ENCODE measurements at regions not wholly inside any gene's neighbourhood (a gene's known extent, or its start where the extent isn't known, plus 50 kb on each side); places are given as distances from the start of the nearest gene placed in this dataset.
"Not testable (repeated sequence)": the region's sequence is repeated elsewhere in the genome, so short reads cannot be mapped to it uniquely, and the experiment has no call there.

DNA sequence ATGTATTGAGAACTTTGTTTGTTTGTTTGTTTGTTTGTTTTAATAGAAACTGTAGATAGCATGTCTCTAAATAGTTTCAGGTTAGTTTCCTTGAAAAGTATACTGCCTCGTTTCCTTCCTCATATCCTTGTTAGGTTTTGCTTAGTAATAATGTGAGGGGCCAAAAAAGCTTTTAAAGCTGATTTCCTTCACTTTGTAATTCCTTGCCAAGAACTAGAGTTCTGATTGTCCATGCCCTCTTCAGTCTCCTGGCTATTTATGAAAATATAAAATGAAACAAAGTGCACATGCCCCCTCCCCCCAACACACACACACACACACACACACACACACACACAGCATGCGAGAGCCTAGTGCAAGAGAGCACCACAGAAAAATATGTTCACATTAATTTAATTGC lies 115.8 kb downstream of the FZD1 start:
- no peaks in the 10 kb centered on the region for H3K36me3 ChIP-seq
- H3K9me3 ChIP-seq, result no peaks in the 10 kb centered on the region
- no peaks in the 10 kb centered on the region for H3K4me1 ChIP-seq
- peak in 1 of 2 donors; percentile 64 for DNase-seq
- TF ChIP-seq POLR2A (IDR thresholded peaks at IDR 0.05) (no peak), EP300 (IDR thresholded peaks at IDR 0.05) (no peak), POLR2AphosphoS5 (IDR thresholded peaks at IDR 0.05) (no peak), CTCF (IDR thresholded peaks at IDR 0.05) (no peak)
- no peak overlapping the region for H3K27ac ChIP-seq
- no peak overlapping the region for H3K4me3 ChIP-seq
- H3K27me3 ChIP-seq, result no peaks in the 10 kb centered on the region
- intact Hi-C loops (cut with DNase I; ENCODE audit: low total_unique reads), result no loop called here
- WGBS, 5 donors, result 34 to 45% (median 38%) methylated on average over 2 of the region's 2 CpGs

DNA sequence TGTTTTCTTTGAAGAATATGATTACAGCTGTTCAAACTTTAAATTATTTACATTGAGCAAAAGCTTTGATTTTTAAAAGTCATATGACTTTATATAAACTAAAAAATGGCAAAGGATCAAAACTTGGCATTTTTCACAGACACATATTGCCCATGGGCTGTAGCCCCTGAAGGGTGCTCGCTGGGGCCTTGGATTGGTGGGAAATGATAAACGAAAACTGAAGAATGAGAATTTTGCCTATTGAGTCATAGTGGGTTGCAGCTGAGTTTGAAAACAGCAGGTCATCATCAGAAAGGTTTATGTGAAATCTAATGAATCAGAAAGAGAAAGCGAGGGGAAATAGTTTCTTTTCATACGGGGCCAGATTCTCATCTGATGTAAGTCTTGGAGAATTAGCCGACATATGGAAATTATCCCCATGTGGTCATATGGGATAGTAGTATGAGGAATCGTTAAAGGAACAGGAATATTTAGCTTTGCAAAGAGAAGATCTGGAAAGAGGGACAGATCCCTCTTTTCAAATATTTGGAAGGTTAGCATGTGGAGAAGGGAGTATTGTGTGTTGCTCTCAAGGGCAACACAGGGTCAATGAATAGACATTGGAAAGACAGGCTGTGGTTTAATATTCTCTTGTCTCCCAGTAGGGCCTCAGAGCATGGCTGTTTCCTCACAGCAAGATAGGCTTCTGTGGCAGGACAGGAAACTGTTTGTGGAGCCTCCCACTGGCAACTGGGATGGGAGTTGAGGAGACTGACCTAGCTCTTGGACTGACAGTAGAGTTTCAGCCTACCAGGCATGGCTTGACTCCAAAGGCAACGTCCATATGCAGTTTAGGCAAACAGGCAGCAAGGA lies 119.0 kb downstream of the FZD1 start:
- H3K4me1 ChIP-seq, result no peaks in the 10 kb centered on the region
- TF ChIP-seq EP300 (IDR thresholded peaks at IDR 0.05), result no peak
- TF ChIP-seq POLR2AphosphoS5 (IDR thresholded peaks at IDR 0.05), result no peak
- no peak for TF ChIP-seq POLR2A (IDR thresholded peaks at IDR 0.05)
- no peak for TF ChIP-seq CTCF (IDR thresholded peaks at IDR 0.05)
- intact Hi-C loops (cut with DNase I; ENCODE audit: low total_unique reads), result no loop called here
- WGBS, 5 donors, result 67 to 77% (median 73%) methylated on average over 7 of the region's 7 CpGs
- no peaks in the 10 kb centered on the region for H3K27me3 ChIP-seq
- no peaks in the 10 kb centered on the region for H3K36me3 ChIP-seq
- no peak overlapping the region for H3K4me3 ChIP-seq
- DNase-seq, result peak in 1 of 2 donors; percentile 73
- no peak overlapping the region for H3K27ac ChIP-seq
- H3K9me3 ChIP-seq, result no peaks in the 10 kb centered on the region

DNA sequence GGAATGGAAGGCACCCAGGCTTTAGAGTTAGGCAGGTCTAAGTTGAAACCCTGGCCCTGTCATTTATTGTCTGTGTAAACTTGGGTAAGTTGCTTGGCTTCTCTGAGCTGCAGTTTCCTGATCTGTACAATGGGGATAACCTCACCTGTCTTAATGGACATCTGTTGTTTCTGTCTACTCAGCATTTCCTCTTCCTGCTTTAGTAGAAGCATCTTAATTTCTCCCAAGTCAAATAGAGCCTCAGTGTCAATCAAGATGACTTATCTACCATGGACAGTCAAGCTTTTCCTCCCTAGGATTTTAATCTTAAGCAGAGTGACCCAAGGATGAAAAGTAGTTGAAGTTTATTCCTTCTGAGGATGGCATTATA lies 119.7 kb downstream of the FZD1 start:
- H3K4me3 ChIP-seq, result no peak overlapping the region
- peak in 1 of 2 donors; percentile 0 for DNase-seq
- no peaks in the 10 kb centered on the region for H3K36me3 ChIP-seq
- H3K9me3 ChIP-seq, result no peaks in the 10 kb centered on the region
- H3K27me3 ChIP-seq, result no peaks in the 10 kb centered on the region
- intact Hi-C loops (cut with DNase I; ENCODE audit: low total_unique reads), result no loop called here
- no peak overlapping the region for H3K27ac ChIP-seq
- TF ChIP-seq POLR2A (IDR thresholded peaks at IDR 0.05) (no peak), CTCF (IDR thresholded peaks at IDR 0.05) (no peak), POLR2AphosphoS5 (IDR thresholded peaks at IDR 0.05) (no peak), EP300 (IDR thresholded peaks at IDR 0.05) (no peak)
- no peaks in the 10 kb centered on the region for H3K4me1 ChIP-seq

DNA sequence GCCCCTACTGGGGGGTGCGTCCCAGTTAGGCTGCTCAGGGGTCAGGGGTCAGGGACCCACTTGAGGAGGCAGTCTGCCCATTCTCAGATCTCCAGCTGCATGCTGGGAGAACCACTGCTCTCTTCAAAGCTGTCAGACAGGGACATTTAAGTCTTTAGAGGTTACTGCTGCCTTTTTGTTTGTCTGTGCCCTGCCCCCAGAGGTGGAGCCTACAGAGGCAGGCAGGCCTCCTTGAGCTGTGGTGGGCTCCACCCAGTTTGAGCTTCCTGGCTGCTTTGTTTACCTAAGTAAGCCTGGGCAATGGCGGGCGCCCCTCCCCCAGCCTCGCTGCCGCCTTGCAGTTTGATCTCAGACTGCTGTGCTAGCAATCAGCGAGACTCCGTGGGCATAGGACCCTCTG lies 130.5 kb downstream of the FZD1 start:
- H3K36me3 ChIP-seq; H3K4me1 ChIP-seq; intact Hi-C loops (cut with DNase I; ENCODE audit: low total_unique reads); DNase-seq; H3K4me3 ChIP-seq; H3K27me3 ChIP-seq; H3K9me3 ChIP-seq; H3K27ac ChIP-seq: not testable (repeated sequence)
- WGBS, 5 donors, result 59 to 93% (median 85%) methylated on average over 2 to 7 of the region's 7 CpGs

GRCh38 chr7:91395313-91395712 lies 131.1 kb downstream of the FZD1 start:
- H3K9me3 ChIP-seq; H3K27ac ChIP-seq; H3K4me3 ChIP-seq; intact Hi-C loops (cut with DNase I; ENCODE audit: low total_unique reads); H3K4me1 ChIP-seq; DNase-seq; H3K27me3 ChIP-seq; H3K36me3 ChIP-seq: not testable (repeated sequence)
- 88 to 96% (median 88%) methylated on average over 10 of the region's 10 CpGs for WGBS, 5 donors

Data from stomach (tissue), 8 donors.